ENCODE measurements at regions not wholly inside any gene's neighbourhood (a gene's known extent, or its start where the extent isn't known, plus 50 kb on each side); places are given as distances from the start of the nearest gene placed in this dataset.
"Not testable (repeated sequence)": the region's sequence is repeated elsewhere in the genome, so short reads cannot be mapped to it uniquely, and the experiment has no call there.

DNA sequence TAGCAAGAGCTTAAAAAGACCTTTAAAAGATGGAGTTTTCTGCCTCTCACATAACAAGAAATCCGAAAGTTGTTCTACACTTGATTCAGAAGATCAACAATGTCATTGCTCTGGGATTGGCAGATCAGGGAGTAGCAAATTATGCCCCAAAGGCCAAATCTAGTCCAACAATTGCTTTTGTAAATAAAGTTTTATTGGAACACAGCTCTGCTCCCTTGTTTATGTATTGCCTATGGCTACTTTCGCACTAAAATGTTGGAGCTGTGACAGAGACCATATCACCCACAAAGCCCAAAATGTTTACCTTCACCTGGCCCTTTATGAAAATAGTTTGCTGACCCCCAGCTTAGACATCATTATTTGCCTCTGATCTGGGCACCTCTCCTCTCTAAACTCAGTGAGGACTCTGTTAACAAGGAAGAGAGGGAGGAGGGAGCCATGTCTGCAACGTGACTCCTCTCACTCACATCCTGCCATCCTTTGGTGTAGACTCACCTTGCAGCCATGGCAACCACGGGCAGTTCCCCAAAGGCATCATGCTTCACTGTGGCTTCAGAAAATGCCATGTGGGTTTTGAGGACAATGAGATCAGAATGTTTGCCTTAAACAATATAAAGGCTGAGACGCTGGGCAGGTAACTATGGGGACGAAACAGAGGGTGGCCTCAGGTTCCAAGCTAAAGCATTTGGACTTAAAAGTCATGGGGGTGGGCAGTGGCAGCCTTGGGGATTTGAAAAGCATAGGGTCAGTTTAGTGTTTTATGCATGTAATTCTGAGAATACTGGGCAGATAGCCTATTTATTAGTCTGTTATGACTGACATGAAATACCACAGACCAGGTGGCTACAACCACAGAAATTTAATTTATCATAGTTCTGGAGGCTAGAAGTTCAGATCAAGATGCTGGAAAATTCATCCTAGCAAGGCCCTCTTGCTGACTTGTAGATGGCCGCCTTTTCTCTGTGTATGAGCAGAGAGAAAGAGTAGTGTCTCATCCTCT is 149.7 kb upstream of the TNFAIP3 start:
- no peak for TF ChIP-seq CTCF (IDR thresholded peaks at IDR 0.05; ENCODE audit: borderline replicate concordance, control extremely low read depth, extremely low read depth, insufficient read depth, missing control alignments)
- in situ Hi-C loops (cut with MboI; ENCODE audit: low sequenced_read_pairs, unreplicated experiment) = loop anchor here (25.0 kb wide), 1 partner anchor 395 kb away; the partner anchor contains the start of gene PERP
- no peak for DNase-seq (ENCODE audit: low spot score)

- DNase-seq (ENCODE audit: low spot score) = not testable (repeated sequence)
- in situ Hi-C loops (cut with MboI; ENCODE audit: low sequenced_read_pairs, unreplicated experiment) = loop anchor here (25.0 kb wide), 1 partner anchor 393 kb away; the partner anchor contains the start of gene PERP
These were observed 148.2 kb upstream of the TNFAIP3 start for GRCh38 chr6:137718903-137719302.

DNA sequence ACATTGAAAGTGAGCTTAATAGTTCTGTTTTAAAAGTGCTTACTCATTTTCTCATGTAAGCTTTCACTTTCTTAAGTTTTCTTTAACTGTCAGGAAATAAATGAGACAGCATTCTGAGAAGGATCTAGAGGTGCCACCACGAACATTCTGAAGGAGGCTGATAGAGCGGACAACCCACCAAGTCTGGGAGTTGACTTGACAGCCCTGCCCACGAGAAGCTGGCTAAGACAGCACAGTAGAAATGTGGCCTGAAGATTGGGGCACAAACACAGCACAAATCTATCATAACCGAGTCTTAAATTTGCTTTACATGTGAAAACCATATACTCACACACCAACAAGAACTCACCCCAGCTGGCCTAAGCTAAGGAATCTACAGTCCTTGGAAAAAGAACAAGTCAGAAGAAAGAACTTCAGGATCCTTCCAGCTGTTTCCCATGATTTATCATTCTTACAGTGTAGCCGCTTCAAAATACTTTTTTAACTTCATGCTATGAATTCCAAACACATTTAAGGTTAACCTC is 144.2 kb upstream of the TNFAIP3 start:
- TF ChIP-seq CTCF (IDR thresholded peaks at IDR 0.05; ENCODE audit: borderline replicate concordance, control extremely low read depth, extremely low read depth, insufficient read depth, missing control alignments) = no peak
- in situ Hi-C loops (cut with MboI; ENCODE audit: low sequenced_read_pairs, unreplicated experiment) = loop anchor here (25.0 kb wide), 1 partner anchor 389 kb away; the partner anchor contains the start of gene PERP
- peak; percentile 39 for DNase-seq (ENCODE audit: low spot score)

DNA sequence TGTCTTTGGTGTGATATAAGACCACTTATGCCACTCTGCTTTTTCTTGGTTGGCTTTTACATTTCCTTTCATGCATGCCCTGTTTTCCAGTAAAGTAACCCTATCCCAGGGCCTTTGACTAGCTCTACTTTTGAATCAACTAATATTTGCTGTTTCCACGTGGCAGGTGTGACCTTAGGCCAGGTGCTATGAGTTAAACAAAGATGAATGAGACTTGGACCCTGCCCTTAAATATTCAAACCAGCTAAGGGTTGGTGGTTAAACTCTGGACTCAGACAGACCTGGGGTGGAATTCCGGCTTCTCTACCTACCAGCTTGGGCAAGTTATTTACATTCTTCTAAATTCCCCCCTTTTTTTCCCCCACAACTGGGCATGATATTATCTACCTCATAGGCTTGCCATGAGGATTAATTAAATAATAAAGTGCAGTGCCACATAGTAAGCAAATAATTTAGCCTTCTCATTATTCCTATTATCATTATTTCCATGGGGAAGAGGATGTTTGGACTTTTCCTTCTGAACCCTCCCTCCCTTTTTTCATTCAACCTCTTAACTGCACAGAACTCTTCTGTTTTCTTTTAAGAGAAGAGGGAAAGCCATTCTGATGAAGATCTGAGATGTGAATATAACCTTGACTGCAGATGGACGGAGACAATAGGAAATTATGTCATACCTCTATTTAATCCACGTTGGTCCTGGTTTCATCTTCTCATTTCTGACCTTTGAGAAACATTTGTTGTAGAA is 143.6 kb upstream of the TNFAIP3 start:
- no peak for DNase-seq (ENCODE audit: low spot score)
- in situ Hi-C loops (cut with MboI; ENCODE audit: low sequenced_read_pairs, unreplicated experiment) = loop anchor here (25.0 kb wide), 1 partner anchor 389 kb away; the partner anchor contains the start of gene PERP

DNA sequence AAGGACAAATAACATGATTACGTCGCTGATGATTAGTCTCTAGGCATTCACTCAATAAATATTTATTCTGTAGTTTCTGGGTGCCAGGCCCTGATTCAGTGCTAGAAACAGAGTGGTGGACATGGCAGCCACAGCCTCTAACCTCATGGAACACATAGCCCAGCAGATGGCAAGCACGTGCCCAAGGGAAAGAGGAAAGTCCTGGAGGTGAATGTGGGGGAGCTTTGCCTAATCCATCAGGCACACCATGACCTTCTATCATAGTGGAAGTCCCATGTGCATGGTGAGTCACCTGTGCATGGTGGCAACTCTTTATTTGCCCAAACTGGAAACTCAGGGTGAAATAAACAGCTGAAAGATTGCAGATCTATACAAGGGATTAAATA is 143.0 kb upstream of the TNFAIP3 start:
- DNase-seq (ENCODE audit: low spot score) = no peak
- in situ Hi-C loops (cut with MboI; ENCODE audit: low sequenced_read_pairs, unreplicated experiment) = loop anchor here (25.0 kb wide), 1 partner anchor 388 kb away; the partner anchor contains the start of gene PERP

More for the DNA sequence above, 143.6 kb upstream of the TNFAIP3 start:
- TF ChIP-seq CTCF (IDR thresholded peaks at IDR 0.05; ENCODE audit: borderline replicate concordance, control extremely low read depth, extremely low read depth, insufficient read depth, missing control alignments) = no peak

More for the DNA sequence above, 143.0 kb upstream of the TNFAIP3 start:
- TF ChIP-seq CTCF (IDR thresholded peaks at IDR 0.05; ENCODE audit: borderline replicate concordance, control extremely low read depth, extremely low read depth, insufficient read depth, missing control alignments) = no peak

Measured in GM13976 (cell line).